ENCODE measurements at regions not wholly inside any gene's neighbourhood (a gene's known extent, or its start where the extent isn't known, plus 50 kb on each side); places are given as distances from the start of the nearest gene placed in this dataset.

- Histone ChIP-seq H3K4me3 (ENCODE audit: low read depth, low read length) (no peak overlapping the region), H3K79me2 (ENCODE audit: control insufficient read depth, insufficient read depth, low read length, unreplicated experiment) (no peaks in the 10 kb centered on the region), H3K27me3 (ENCODE audit: insufficient read depth, low read length) (no peaks in the 10 kb centered on the region), H3K36me3 (ENCODE audit: insufficient read depth, low read length) (no peaks in the 10 kb centered on the region), H3K27ac (ENCODE audit: low read depth, low read length) (no peak overlapping the region), H3K4me1 (ENCODE audit: control insufficient read depth, insufficient read depth, low read length, unreplicated experiment) (peaks cover 9% of the 10 kb centered on the region), H2AFZ (ENCODE audit: low read length, unreplicated experiment) (no peak overlapping the region)
These were observed 217.0 kb upstream of the LRIG1 start for GRCh38 chr3:66717806-66718205.

- Histone ChIP-seq H3K79me2 (ENCODE audit: control insufficient read depth, insufficient read depth, low read length, unreplicated experiment) (no peaks in the 10 kb centered on the region), H3K36me3 (ENCODE audit: insufficient read depth, low read length) (no peaks in the 10 kb centered on the region), H3K4me3 (ENCODE audit: low read depth, low read length) (no peak overlapping the region), H3K27me3 (ENCODE audit: insufficient read depth, low read length) (no peaks in the 10 kb centered on the region), H2AFZ (ENCODE audit: low read length, unreplicated experiment) (no peak overlapping the region), H3K27ac (ENCODE audit: low read depth, low read length) (no peak overlapping the region), H3K4me1 (ENCODE audit: control insufficient read depth, insufficient read depth, low read length, unreplicated experiment) (peaks cover 20% of the 10 kb centered on the region)
These were observed 219.1 kb upstream of the LRIG1 start for GRCh38 chr3:66719796-66720356.

GRCh38 chr3:66720508-66720907, 219.7 kb upstream of the LRIG1 start:
- Histone ChIP-seq H3K4me3 (ENCODE audit: low read depth, low read length) (no peak overlapping the region), H3K27me3 (ENCODE audit: insufficient read depth, low read length) (no peaks in the 10 kb centered on the region), H3K4me1 (ENCODE audit: control insufficient read depth, insufficient read depth, low read length, unreplicated experiment) (peaks cover 20% of the 10 kb centered on the region), H3K27ac (ENCODE audit: low read depth, low read length) (no peak overlapping the region), H3K79me2 (ENCODE audit: control insufficient read depth, insufficient read depth, low read length, unreplicated experiment) (no peaks in the 10 kb centered on the region), H3K36me3 (ENCODE audit: insufficient read depth, low read length) (no peaks in the 10 kb centered on the region), H2AFZ (ENCODE audit: low read length, unreplicated experiment) (no peak overlapping the region)

GRCh38 chr3:66722675-66723074, 221.9 kb upstream of the LRIG1 start:
- peak overlapping the region; percentile 61 for H3K27ac ChIP-seq (ENCODE audit: low read depth, low read length)
- no peak overlapping the region for H3K4me3 ChIP-seq (ENCODE audit: low read depth, low read length)
- peak overlapping the region; percentile 4 for H2AFZ ChIP-seq (ENCODE audit: low read length, unreplicated experiment)
- no peaks in the 10 kb centered on the region for H3K79me2 ChIP-seq (ENCODE audit: control insufficient read depth, insufficient read depth, low read length, unreplicated experiment)
- H3K4me1 ChIP-seq (ENCODE audit: control insufficient read depth, insufficient read depth, low read length, unreplicated experiment), result peaks cover 20% of the 10 kb centered on the region
- no peaks in the 10 kb centered on the region for H3K36me3 ChIP-seq (ENCODE audit: insufficient read depth, low read length)
- no peaks in the 10 kb centered on the region for H3K27me3 ChIP-seq (ENCODE audit: insufficient read depth, low read length)

GRCh38 chr3:66723231-66723630, 222.4 kb upstream of the LRIG1 start:
- H3K36me3 ChIP-seq (ENCODE audit: insufficient read depth, low read length), result no peaks in the 10 kb centered on the region
- H3K4me1 ChIP-seq (ENCODE audit: control insufficient read depth, insufficient read depth, low read length, unreplicated experiment), result peaks cover 20% of the 10 kb centered on the region
- no peaks in the 10 kb centered on the region for H3K27me3 ChIP-seq (ENCODE audit: insufficient read depth, low read length)
- H3K79me2 ChIP-seq (ENCODE audit: control insufficient read depth, insufficient read depth, low read length, unreplicated experiment), result no peaks in the 10 kb centered on the region
- H2AFZ ChIP-seq (ENCODE audit: low read length, unreplicated experiment), result peak overlapping the region; percentile 96
- peak overlapping the region; percentile 61 for H3K27ac ChIP-seq (ENCODE audit: low read depth, low read length)
- no peak overlapping the region; the same call in 1 of the 2 replicates for H3K4me3 ChIP-seq (ENCODE audit: low read depth, low read length)

GRCh38 chr3:66729687-66730393, 229.0 kb upstream of the LRIG1 start:
- H3K27ac ChIP-seq (ENCODE audit: low read depth, low read length), result no peak overlapping the region
- no peaks in the 10 kb centered on the region for H3K79me2 ChIP-seq (ENCODE audit: control insufficient read depth, insufficient read depth, low read length, unreplicated experiment)
- H3K36me3 ChIP-seq (ENCODE audit: insufficient read depth, low read length), result no peaks in the 10 kb centered on the region
- no peak overlapping the region for H3K4me3 ChIP-seq (ENCODE audit: low read depth, low read length)
- no peaks in the 10 kb centered on the region for H3K4me1 ChIP-seq (ENCODE audit: control insufficient read depth, insufficient read depth, low read length, unreplicated experiment)
- no peaks in the 10 kb centered on the region for H3K27me3 ChIP-seq (ENCODE audit: insufficient read depth, low read length)
- H2AFZ ChIP-seq (ENCODE audit: low read length, unreplicated experiment), result no peak overlapping the region

- Histone ChIP-seq H2AFZ (ENCODE audit: low read length, unreplicated experiment) (no peak overlapping the region), H3K79me2 (ENCODE audit: control insufficient read depth, insufficient read depth, low read length, unreplicated experiment) (no peaks in the 10 kb centered on the region), H3K4me1 (ENCODE audit: control insufficient read depth, insufficient read depth, low read length, unreplicated experiment) (peaks cover 8% of the 10 kb centered on the region), H3K4me3 (ENCODE audit: low read depth, low read length) (no peak overlapping the region), H3K36me3 (ENCODE audit: insufficient read depth, low read length) (no peaks in the 10 kb centered on the region), H3K27ac (ENCODE audit: low read depth, low read length) (no peak overlapping the region), H3K27me3 (ENCODE audit: insufficient read depth, low read length) (no peaks in the 10 kb centered on the region)
These were observed 238.0 kb upstream of the LRIG1 start for GRCh38 chr3:66738625-66739365.

- no peaks in the 10 kb centered on the region for H3K27me3 ChIP-seq (ENCODE audit: insufficient read depth, low read length)
- H3K79me2 ChIP-seq (ENCODE audit: control insufficient read depth, insufficient read depth, low read length, unreplicated experiment), result no peaks in the 10 kb centered on the region
- H3K27ac ChIP-seq (ENCODE audit: low read depth, low read length), result no peak overlapping the region
- H3K36me3 ChIP-seq (ENCODE audit: insufficient read depth, low read length), result no peaks in the 10 kb centered on the region
- no peak overlapping the region for H3K4me3 ChIP-seq (ENCODE audit: low read depth, low read length)
- H3K4me1 ChIP-seq (ENCODE audit: control insufficient read depth, insufficient read depth, low read length, unreplicated experiment), result peaks cover 8% of the 10 kb centered on the region
- H2AFZ ChIP-seq (ENCODE audit: low read length, unreplicated experiment), result no peak overlapping the region
These were observed 239.4 kb upstream of the LRIG1 start for GRCh38 chr3:66740260-66740659.

GRCh38 chr3:66744521-66744920, 243.7 kb upstream of the LRIG1 start:
- Histone ChIP-seq H3K36me3 (ENCODE audit: insufficient read depth, low read length) (no peaks in the 10 kb centered on the region), H2AFZ (ENCODE audit: low read length, unreplicated experiment) (no peak overlapping the region), H3K27ac (ENCODE audit: low read depth, low read length) (no peak overlapping the region), H3K4me3 (ENCODE audit: low read depth, low read length) (no peak overlapping the region), H3K79me2 (ENCODE audit: control insufficient read depth, insufficient read depth, low read length, unreplicated experiment) (no peaks in the 10 kb centered on the region), H3K4me1 (ENCODE audit: control insufficient read depth, insufficient read depth, low read length, unreplicated experiment) (no peaks in the 10 kb centered on the region), H3K27me3 (ENCODE audit: insufficient read depth, low read length) (no peaks in the 10 kb centered on the region)

GRCh38 chr3:66744986-66745385, 244.2 kb upstream of the LRIG1 start:
- no peaks in the 10 kb centered on the region for H3K79me2 ChIP-seq (ENCODE audit: control insufficient read depth, insufficient read depth, low read length, unreplicated experiment)

GRCh38 chr3:66747261-66747660, 246.4 kb upstream of the LRIG1 start:
- Histone ChIP-seq H2AFZ (ENCODE audit: low read length, unreplicated experiment) (no peak overlapping the region), H3K36me3 (ENCODE audit: insufficient read depth, low read length) (no peaks in the 10 kb centered on the region), H3K79me2 (ENCODE audit: control insufficient read depth, insufficient read depth, low read length, unreplicated experiment) (no peaks in the 10 kb centered on the region), H3K27me3 (ENCODE audit: insufficient read depth, low read length) (no peaks in the 10 kb centered on the region), H3K27ac (ENCODE audit: low read depth, low read length) (no peak overlapping the region), H3K4me3 (ENCODE audit: low read depth, low read length) (no peak overlapping the region), H3K4me1 (ENCODE audit: control insufficient read depth, insufficient read depth, low read length, unreplicated experiment) (no peaks in the 10 kb centered on the region)

More at GRCh38 chr3:66744986-66745385, 244.2 kb upstream of the LRIG1 start:
- Histone ChIP-seq H3K4me3 (ENCODE audit: low read depth, low read length) (no peak overlapping the region), H2AFZ (ENCODE audit: low read length, unreplicated experiment) (no peak overlapping the region), H3K27me3 (ENCODE audit: insufficient read depth, low read length) (no peaks in the 10 kb centered on the region), H3K36me3 (ENCODE audit: insufficient read depth, low read length) (no peaks in the 10 kb centered on the region), H3K4me1 (ENCODE audit: control insufficient read depth, insufficient read depth, low read length, unreplicated experiment) (no peaks in the 10 kb centered on the region), H3K27ac (ENCODE audit: low read depth, low read length) (no peak overlapping the region)

All from ACC112 (cell line).